ENCODE measurements at regions not wholly inside any gene's neighbourhood (a gene's known extent, or its start where the extent isn't known, plus 50 kb on each side); places are given as distances from the start of the nearest gene placed in this dataset.

DNA sequence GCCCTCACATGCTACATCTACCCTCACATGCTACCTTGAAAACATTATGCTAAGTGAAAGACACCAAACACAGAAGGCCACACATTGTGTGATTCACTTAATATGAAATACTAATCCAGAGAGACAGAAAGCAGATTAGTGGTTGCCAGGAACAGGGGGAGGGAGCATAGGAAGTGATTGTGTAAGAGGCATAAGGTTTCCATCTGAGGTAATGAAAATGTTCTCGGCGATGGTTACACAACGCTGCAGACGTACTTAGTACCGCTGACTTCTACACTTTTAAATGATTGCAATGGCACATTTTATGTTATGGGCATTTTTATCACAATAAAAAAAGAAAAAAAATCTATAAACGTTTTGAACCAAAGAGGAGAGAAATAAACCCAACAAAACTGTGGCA is 742.3 kb downstream of the TYW1 start:
- Histone ChIP-seq H3K9me3 (replicated peaks in 1 of 11) (peaks cover 26 to 53% (median 34%) of the 10 kb centered on the region in 11 experiments), H3K4me3 (no peak overlapping the region), H3K27me3 (no peaks in the 10 kb centered on the region)

DNA sequence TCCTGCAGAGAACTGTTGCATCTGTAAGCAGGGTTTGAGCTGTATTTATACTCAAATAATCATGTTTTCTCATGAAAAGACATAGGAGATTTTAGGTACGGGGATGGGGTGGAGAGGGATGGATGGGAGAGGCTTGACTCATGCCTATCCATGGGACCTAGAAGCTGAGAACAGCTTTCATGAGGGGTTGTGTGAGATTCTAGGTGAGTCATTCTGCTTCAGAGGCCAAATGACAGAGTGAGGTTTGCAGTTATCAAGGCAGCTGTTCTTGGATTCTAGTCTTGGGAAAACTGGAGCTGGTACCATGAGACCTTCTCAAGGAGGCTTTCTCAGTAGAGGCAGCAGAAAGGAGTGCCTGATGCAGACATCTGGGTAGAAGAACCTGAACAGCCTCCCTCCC is 746.9 kb downstream of the TYW1 start:
- peaks cover 24 to 38% (median 34%) of the 10 kb centered on the region in 11 experiments for H3K9me3 ChIP-seq (replicated peaks in 1 of 11)
- H3K4me3 ChIP-seq: no peak overlapping the region
- no peaks in the 10 kb centered on the region for H4K20me1 ChIP-seq
- H3K9ac ChIP-seq: no peak overlapping the region
- no peak overlapping the region for H3K4me2 ChIP-seq
- no peak overlapping the region for H3K27ac ChIP-seq
- TF ChIP-seq Cebpa-rat (IDR thresholded peaks at IDR 0.05): no peak
- no peaks in the 10 kb centered on the region for H3K27me3 ChIP-seq
- peaks cover 0 to 28% (median 0%) of the 10 kb centered on the region in 10 experiments; a peak in 6 of 20 replicates for H3K4me1 ChIP-seq
- H3K36me3 ChIP-seq: no peaks in the 10 kb centered on the region

More for the DNA sequence above, 742.3 kb downstream of the TYW1 start:
- TF ChIP-seq Cebpa-rat (IDR thresholded peaks at IDR 0.05): peak in 3 of 11 experiments; percentile 11 to 42 (median 25); a peak in 2 of 22 replicates
- Histone ChIP-seq H3K4me1 (peaks cover 0 to 20% (median 0%) of the 10 kb centered on the region in 10 experiments; a peak in 6 of 20 replicates), H3K27ac (peak overlapping the region in 2 of 11 experiments; percentile 43 to 61; a peak in 4 of 22 replicates), H4K20me1 (no peaks in the 10 kb centered on the region), H3K4me2 (peak overlapping the region in 3 of 11 experiments; percentile 7 to 46 (median 37); a peak in 6 of 22 replicates), H3K36me3 (no peaks in the 10 kb centered on the region), H3K9ac (no peak overlapping the region)

DNA sequence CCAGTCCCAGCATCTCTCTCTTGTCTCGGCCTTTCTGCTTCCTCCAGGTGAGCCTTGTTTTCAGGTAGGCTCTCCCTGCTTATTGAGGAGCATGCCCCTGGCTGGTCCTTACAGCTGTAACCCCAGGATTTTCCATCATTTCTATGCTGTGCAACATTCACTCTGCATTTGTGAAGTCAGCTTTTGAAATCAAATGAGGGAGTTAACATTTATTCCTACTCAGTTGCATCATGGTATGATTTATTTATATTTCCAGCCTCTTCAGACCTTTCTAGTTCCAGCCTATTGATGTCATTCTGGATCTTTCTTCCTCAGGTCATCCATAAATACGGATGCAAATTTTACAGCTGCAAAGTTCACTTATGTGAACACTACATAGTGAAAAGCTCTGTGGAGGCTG is 755.6 kb downstream of the TYW1 start:
- Histone ChIP-seq H3K4me2 (no peak overlapping the region), H3K36me3 (no peaks in the 10 kb centered on the region)
- TF ChIP-seq Cebpa-rat (IDR thresholded peaks at IDR 0.05): no peak

DNA sequence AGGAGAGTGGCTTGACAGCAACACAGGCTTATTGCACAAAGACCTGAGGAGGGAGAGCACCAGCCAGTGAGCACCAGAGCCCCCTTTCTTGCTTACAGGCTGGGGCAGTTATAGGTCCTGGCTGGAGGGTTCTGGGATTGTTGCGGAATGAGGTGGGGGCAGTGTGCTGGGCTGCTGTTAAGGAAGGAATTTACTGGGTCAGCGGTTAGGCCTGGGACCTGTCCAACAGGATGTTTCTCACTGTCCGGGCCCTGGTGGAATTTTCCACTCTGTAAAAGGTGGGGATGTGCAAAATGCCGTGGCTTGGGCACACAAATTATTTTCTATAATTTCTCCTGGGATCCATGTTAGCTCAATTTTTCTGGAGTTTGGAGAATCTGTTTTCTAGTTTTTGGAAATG is 757.3 kb downstream of the TYW1 start:
- TF ChIP-seq Cebpa-rat (IDR thresholded peaks at IDR 0.05): no peak
- H3K36me3 ChIP-seq: no peaks in the 10 kb centered on the region
- no peaks in the 10 kb centered on the region for H3K27me3 ChIP-seq
- H3K27ac ChIP-seq: no peak overlapping the region
- no peak overlapping the region for H3K4me2 ChIP-seq
- no peak overlapping the region for H3K4me3 ChIP-seq
- no peaks in the 10 kb centered on the region for H4K20me1 ChIP-seq
- no peak overlapping the region for H3K9ac ChIP-seq
- H3K4me1 ChIP-seq: peaks cover 0 to 8% (median 5%) of the 10 kb centered on the region in 10 experiments; a peak in 7 of 20 replicates
- peaks cover 7 to 22% (median 18%) of the 10 kb centered on the region in 11 experiments; a peak in 18 of 22 replicates for H3K9me3 ChIP-seq (replicated peaks in 1 of 11)

More for the DNA sequence above, 755.6 kb downstream of the TYW1 start:
- Histone ChIP-seq H3K27me3 (no peaks in the 10 kb centered on the region), H3K4me3 (no peak overlapping the region), H3K27ac (no peak overlapping the region), H3K9me3 (replicated peaks in 1 of 11) (peaks cover 7 to 26% (median 20%) of the 10 kb centered on the region in 11 experiments; a peak in 18 of 22 replicates), H4K20me1 (no peaks in the 10 kb centered on the region), H3K9ac (no peak overlapping the region), H3K4me1 (no peaks in the 10 kb centered on the region)

DNA sequence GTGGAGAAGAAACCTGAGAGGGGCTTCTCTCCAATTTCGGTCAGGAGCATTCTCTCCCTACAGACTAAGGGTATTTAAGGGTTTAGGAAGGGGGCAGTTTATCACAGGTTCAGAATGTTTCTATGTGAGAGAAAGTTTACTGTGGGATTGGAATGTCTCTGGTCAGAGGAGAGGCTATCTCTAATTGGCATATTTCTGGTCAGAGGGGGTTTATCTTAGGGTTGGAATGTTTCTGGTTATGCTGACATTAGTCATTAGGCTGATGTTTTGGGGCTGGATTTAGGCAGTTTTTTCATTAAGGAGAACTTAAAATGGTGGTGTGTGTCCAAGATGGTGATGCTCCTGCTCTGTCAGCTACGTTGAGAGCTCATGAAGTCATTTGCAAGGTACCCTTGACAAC is 758.0 kb downstream of the TYW1 start:
- Histone ChIP-seq H3K36me3 (no peaks in the 10 kb centered on the region), H3K27me3 (no peaks in the 10 kb centered on the region), H3K4me2 (no peak overlapping the region)

DNA sequence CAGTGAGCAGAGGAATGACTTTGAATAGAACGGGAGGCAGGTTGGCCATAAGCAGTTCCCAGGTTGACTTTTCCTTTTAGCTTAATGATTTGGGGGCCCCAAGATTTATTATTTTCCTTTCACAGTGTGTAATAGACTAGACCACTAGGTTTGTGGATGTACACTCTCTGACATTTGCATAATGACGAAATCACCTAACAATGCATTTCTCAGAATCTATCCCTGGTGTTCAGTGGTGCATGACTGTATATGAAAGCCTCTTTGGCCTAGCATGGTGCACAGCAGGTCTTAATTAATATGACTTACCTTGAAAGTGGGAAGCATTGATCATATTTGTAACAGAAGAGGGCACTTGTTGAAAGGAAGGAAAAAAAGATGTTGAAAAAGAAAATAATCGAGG is 761.9 kb downstream of the TYW1 start:
- Histone ChIP-seq H3K4me3 (no peak overlapping the region), H3K4me1 (peaks cover 0 to 8% (median 5%) of the 10 kb centered on the region in 10 experiments; a peak in 7 of 20 replicates), H3K27ac (no peak overlapping the region), H3K9me3 (replicated peaks in 1 of 11) (no peaks in the 10 kb centered on the region; a peak in 1 of 22 replicates), H4K20me1 (no peaks in the 10 kb centered on the region), H3K36me3 (no peaks in the 10 kb centered on the region), H3K27me3 (no peaks in the 10 kb centered on the region), H3K4me2 (peak overlapping the region in 5 of 11 experiments; percentile 4 to 26 (median 18); a peak in 7 of 22 replicates), H3K9ac (no peak overlapping the region)
- no peak for TF ChIP-seq Cebpa-rat (IDR thresholded peaks at IDR 0.05)

More for the DNA sequence above, 758.0 kb downstream of the TYW1 start:
- peaks cover 7 to 16% (median 11%) of the 10 kb centered on the region in 11 experiments; a peak in 18 of 22 replicates for H3K9me3 ChIP-seq (replicated peaks in 1 of 11)
- H3K4me1 ChIP-seq: peaks cover 0 to 8% (median 5%) of the 10 kb centered on the region in 10 experiments; a peak in 7 of 20 replicates
- H4K20me1 ChIP-seq: no peaks in the 10 kb centered on the region
- no peak overlapping the region for H3K9ac ChIP-seq
- no peak overlapping the region for H3K27ac ChIP-seq
- no peak overlapping the region for H3K4me3 ChIP-seq
- no peak for TF ChIP-seq Cebpa-rat (IDR thresholded peaks at IDR 0.05)

DNA sequence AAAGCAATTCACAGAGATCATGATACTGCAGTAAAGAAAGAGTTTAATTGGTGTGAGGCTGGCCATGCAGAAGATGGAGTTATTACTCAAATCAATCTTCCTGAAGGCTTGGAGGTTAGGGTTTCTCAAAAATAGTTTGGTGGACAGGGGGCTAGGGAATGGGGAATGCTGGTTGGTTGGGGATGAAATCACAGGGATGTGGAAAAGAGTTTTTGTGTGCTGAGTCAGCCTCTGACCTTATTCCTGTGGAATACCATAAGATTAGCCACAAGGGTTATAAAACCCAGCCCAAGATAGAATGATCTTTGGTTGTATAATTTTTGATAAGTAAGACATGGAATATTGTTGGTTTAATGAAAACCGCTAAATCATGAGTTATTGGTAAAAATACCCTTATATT is 764.3 kb downstream of the TYW1 start:
- TF ChIP-seq Cebpa-rat (IDR thresholded peaks at IDR 0.05): no peak
- Histone ChIP-seq H3K36me3 (no peaks in the 10 kb centered on the region), H3K9me3 (replicated peaks in 1 of 11) (no peaks in the 10 kb centered on the region; a peak in 1 of 22 replicates), H4K20me1 (no peaks in the 10 kb centered on the region), H3K4me3 (no peak overlapping the region), H3K27me3 (no peaks in the 10 kb centered on the region), H3K27ac (no peak overlapping the region), H3K4me1 (peaks cover 0 to 8% (median 5%) of the 10 kb centered on the region in 10 experiments; a peak in 7 of 20 replicates), H3K4me2 (no peak overlapping the region), H3K9ac (no peak overlapping the region)

DNA sequence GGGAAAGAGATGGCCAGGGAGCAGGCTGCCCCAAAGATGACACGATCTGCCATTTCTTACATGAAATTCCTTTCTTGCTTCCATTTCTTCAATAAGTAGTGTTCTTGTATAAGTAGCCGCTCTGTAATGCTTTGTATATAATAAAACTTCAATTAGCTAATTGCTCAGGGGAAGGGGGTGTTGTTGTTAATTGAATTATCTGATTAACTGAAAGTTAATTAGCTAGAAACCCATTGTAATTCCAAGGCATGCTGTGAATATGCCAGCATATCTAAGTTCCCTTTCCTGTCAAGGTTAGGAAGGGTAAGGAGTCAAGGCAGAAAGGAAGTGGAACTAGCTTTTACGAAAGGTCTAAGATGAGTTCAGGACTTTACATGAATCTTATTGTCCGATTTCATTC is 765.9 kb downstream of the TYW1 start:
- H3K4me1 ChIP-seq: peaks cover 0 to 8% (median 5%) of the 10 kb centered on the region in 10 experiments; a peak in 7 of 20 replicates
- H3K9me3 ChIP-seq (replicated peaks in 1 of 11): peaks cover 0 to 10% (median 7%) of the 10 kb centered on the region in 11 experiments; a peak in 8 of 22 replicates
- TF ChIP-seq Cebpa-rat (IDR thresholded peaks at IDR 0.05): no peak
- no peak overlapping the region for H3K4me2 ChIP-seq
- no peak overlapping the region for H3K4me3 ChIP-seq
- H4K20me1 ChIP-seq: no peaks in the 10 kb centered on the region
- no peak overlapping the region for H3K9ac ChIP-seq
- H3K27ac ChIP-seq: no peak overlapping the region
- no peaks in the 10 kb centered on the region for H3K27me3 ChIP-seq
- no peaks in the 10 kb centered on the region for H3K36me3 ChIP-seq

DNA sequence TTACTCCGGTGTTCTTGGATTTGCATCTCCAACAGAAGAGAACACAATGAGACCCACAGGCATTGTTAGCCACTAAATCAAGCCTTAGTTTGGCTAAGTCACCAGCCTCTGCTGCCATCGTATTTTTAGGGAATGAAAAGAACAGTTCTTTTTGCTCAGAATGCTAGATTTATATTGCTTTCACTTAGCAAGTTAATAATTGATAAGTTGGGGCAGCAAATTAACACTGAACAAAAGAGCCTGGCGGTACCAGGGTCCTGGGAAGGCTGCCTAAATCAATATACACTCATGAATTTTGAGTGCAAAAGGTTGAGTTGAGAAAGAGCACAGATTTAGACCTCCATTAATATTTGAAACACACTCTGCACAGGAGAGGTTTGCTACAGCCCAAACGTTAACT is 767.7 kb downstream of the TYW1 start:
- Histone ChIP-seq H3K4me1 (no peaks in the 10 kb centered on the region), H3K27me3 (no peaks in the 10 kb centered on the region), H3K4me3 (no peak overlapping the region), H3K9ac (no peak overlapping the region), H3K27ac (no peak overlapping the region), H3K36me3 (no peaks in the 10 kb centered on the region), H3K4me2 (no peak overlapping the region), H3K9me3 (replicated peaks in 1 of 11) (peaks cover 0 to 14% (median 7%) of the 10 kb centered on the region in 11 experiments; a peak in 8 of 22 replicates), H4K20me1 (no peaks in the 10 kb centered on the region)
- no peak for TF ChIP-seq Cebpa-rat (IDR thresholded peaks at IDR 0.05)

All from BLaER1 treated with 17β-estradiol and CSF1 and Interleukin-3, amounts not matched to agents 10 nM and 100 nM (cell line).